NCI-H2029 treated with DMSO at 0.1 percent for 48 hours (cell line): ENCODE measurements at regions not wholly inside any gene's neighbourhood (a gene's known extent, or its start where the extent isn't known, plus 50 kb on each side); places are given as distances from the start of the nearest gene placed in this dataset.
A peak's percentile ranks its signal among the peaks of the same experiment; 100 is the strongest.

Experiments used
- DNase-seq: peaks from one replicate; lab custom pipeline; 2025; lab: John Stamatoyannopoulos, UW

GRCh38 chr5:6806668-6807067 is 93.4 kb downstream of the TENT4A start:
- DNase-seq: no peak

- DNase-seq: no peak
Measured at GRCh38 chr5:6808462-6808861, 95.2 kb downstream of the TENT4A start.

- DNase-seq: no peak
Measured at GRCh38 chr5:6810641-6811405, 97.6 kb downstream of the TENT4A start.

GRCh38 chr5:6812091-6812490 is 98.9 kb downstream of the TENT4A start:
- no peak for DNase-seq

GRCh38 chr5:6812800-6813731 is 99.8 kb downstream of the TENT4A start:
- DNase-seq: peak; percentile 25

DNA sequence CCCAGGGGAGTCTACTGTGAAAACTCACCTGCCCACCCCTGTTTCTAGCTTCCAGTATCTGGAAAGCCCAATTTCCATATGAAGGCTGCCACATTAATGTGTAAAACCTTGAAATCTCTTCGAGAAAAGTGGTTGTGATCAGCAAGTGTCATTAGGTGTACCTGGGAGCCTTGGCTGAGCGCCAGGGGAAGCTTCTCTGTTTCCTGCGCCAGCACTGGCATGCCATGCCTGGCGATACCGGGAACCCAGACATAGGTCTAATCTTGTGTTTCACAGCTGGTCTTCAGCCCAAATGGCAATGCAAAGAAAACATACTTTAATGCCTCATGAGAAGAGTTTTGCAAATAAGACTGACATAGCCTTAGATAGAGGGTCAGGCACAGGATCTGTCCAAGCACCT is 101.6 kb downstream of the TENT4A start:
- DNase-seq: no peak

- no peak for DNase-seq
Measured at GRCh38 chr5:6818594-6819511, 105.6 kb downstream of the TENT4A start.

GRCh38 chr5:6819521-6819920 is 106.3 kb downstream of the TENT4A start:
- DNase-seq: no peak

- peak; percentile 83 for DNase-seq
Measured at GRCh38 chr5:6820851-6821479, 107.7 kb downstream of the TENT4A start.

GRCh38 chr5:6822068-6822467 is 108.8 kb downstream of the TENT4A start:
- DNase-seq: no peak

- no peak for DNase-seq
Measured at GRCh38 chr5:6822556-6823343, 109.5 kb downstream of the TENT4A start.

DNA sequence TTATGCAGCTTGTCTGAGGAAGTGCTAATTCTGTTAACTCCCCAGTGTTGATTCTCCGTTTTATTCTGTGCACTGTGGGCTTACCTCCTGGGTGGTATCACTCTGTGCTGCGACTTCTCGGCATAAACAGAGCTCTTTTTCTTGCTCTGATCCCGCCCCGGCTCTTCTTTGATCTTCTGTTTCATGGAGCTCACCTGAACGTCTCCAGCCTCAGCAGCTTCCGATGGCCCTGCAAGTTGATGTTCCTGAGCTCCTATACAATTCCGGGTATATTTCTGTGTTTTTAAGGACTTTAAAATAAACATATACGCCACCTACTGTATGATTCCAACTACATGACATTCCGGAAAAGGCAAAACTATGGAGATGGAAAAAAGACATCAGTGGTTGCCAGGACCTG is 110.8 kb downstream of the TENT4A start:
- no peak for DNase-seq

GRCh38 chr5:6825678-6826244 is 112.5 kb downstream of the TENT4A start:
- no peak for DNase-seq

DNA sequence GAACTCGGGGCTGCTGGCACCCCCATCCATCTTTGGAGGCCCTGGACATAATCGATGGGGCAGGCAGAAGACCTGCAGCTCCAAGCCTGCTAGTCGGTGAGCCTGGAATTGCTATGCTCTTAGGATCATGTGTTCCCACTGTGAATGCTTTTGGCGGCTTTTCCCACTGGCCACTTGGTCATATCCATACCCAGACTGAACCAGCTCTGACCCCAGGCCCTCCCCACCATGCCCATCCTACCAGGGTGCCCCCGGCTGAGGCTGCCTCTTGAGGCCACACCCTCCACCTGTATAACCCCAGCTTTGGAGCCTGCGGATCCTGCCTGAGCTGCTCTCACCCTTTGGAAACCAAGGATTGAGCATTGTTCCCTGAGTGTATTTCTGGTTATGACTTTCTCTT is 113.5 kb downstream of the TENT4A start:
- no peak for DNase-seq

GRCh38 chr5:6827526-6828219 is 114.4 kb downstream of the TENT4A start:
- DNase-seq: no peak

GRCh38 chr5:6829150-6829784 is 116.0 kb downstream of the TENT4A start:
- DNase-seq: no peak

- no peak for DNase-seq
Measured at GRCh38 chr5:6830643-6831239, 117.5 kb downstream of the TENT4A start.

DNA sequence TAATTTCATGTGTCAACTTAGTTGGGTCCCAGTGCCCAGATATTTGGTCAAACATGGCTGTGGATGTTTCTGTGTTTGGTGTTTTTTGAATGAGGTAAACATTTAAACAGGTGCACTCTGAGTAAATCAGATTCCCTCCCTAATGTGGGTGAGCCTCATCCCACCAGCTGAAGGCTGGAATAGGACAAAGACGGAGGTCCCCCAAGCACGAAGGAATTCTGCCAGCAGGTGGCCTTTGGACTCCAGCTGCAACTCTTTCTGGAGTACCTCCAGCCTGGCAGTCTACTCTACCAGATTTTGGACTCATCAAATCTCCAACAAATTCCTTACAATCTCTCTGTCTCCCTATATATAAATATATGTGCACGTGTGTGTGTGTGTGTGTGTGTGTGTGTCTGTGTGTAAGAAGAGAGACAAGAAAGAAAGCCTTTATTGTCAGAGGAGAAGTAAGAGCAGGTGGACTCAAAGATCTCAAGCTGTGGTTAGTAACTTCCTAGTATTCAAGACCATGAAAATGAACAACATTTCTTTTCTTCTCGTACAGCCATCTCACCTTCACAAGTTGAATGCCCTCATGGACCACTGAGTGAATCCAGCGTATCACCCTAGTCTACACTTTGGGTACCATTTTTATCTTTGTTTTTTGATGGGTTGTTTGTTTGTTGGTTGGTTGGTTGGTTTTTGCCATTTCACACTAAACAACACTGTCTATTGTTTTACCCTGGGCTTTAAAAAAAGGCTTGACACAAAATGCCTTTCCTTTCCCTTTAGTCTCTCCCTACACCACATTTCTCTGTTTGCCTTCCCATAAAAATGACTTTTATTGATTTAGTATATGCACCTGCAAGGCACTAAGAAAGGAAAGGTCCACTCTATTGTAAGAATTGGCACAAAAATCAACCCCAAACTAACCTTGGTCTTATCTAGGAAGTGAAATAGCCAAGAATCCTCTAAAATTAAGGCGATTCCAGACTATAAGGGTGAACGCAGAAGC is 118.7 kb downstream of the TENT4A start:
- no peak for DNase-seq
